ENCODE measurements at regions not wholly inside any gene's neighbourhood (a gene's known extent, or its start where the extent isn't known, plus 50 kb on each side); places are given as distances from the start of the nearest gene placed in this dataset.

DNA sequence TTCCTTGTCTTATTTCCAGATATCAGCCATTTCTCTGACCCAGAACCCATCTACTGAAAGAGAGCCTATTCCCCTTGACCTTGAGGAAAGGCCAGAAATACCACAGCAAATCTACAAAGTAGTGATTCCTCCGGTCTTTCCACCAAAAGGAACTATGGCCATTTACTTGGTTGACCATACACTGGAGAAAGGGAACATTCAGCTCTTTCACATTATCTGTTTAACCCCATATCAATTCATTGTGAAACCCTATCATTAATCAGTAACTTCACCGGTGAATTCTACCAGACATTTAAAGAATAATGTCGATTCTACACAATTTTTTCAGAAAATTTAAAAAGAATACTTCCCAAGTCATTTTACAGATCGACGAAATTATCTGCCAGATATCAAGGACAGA lies 265.7 kb upstream of the CLEC14A start:
- Histone ChIP-seq H4K91ac (replicated peaks; ENCODE audit: insufficient read length, low read length) (no peak overlapping the region), H3K79me1 (ENCODE audit: low read depth, low read length) (no peaks in the 10 kb centered on the region), H3K23me2 (ENCODE audit: low read depth, low read length) (no peaks in the 10 kb centered on the region), H3K9me3 (ENCODE audit: insufficient read depth in 2 of 2, low read depth in 1 of 2, low read length in 1 of 2) (no peaks in the 10 kb centered on the region), H3K9ac (replicated peaks in 1 of 4; ENCODE audit: extremely low read depth in 1 of 4, low read depth in 3 of 4, low read length in 3 of 4) (no peak overlapping the region), H3K4me2 (ENCODE audit: insufficient read depth in 1 of 2, low read depth in 2 of 2, low read length in 2 of 2) (no peak overlapping the region), H3K4me3 (ENCODE audit: extremely low read depth in 1 of 4, insufficient read depth in 2 of 4, low read depth in 3 of 4, low read length in 4 of 4) (no peak overlapping the region), H3K27me3 (replicated peaks in 1 of 4; ENCODE audit: control insufficient read depth in 3 of 4, extremely low read depth in 1 of 4, insufficient read depth in 3 of 4, low read length in 3 of 4) (no peaks in the 10 kb centered on the region), H4K5ac (ENCODE audit: insufficient read length, low read depth, low read length) (no peak overlapping the region), H3K4ac (replicated peaks; ENCODE audit: insufficient read length, low read depth, low read length) (no peak overlapping the region), H3K18ac (ENCODE audit: extremely low read depth, low read length) (no peak overlapping the region), H2BK12ac (ENCODE audit: low read depth, low read length) (no peak overlapping the region), H2BK20ac (ENCODE audit: low read length) (no peak overlapping the region), H3K14ac (ENCODE audit: insufficient read length) (no peak overlapping the region), H3K79me2 (ENCODE audit: control insufficient read depth in 1 of 2, insufficient read depth in 2 of 2, low read length in 2 of 2) (no peaks in the 10 kb centered on the region), H2BK120ac (replicated peaks; ENCODE audit: low read depth, low read length) (no peak overlapping the region), H3K27ac (ENCODE audit: low read depth, low read length) (no peak overlapping the region), H2BK5ac (ENCODE audit: low read depth, low read length) (no peak overlapping the region), H2AK5ac (ENCODE audit: low read depth, low read length) (no peak overlapping the region), H4K20me1 (replicated peaks in 1 of 2; ENCODE audit: control insufficient read depth in 1 of 2, insufficient read depth in 2 of 2, low read length in 2 of 2) (no peaks in the 10 kb centered on the region), H2AFZ (ENCODE audit: low read length) (no peak overlapping the region), H4K8ac (ENCODE audit: extremely low read depth, insufficient read depth, low read length) (no peak overlapping the region), H3K4me1 (replicated peaks in 1 of 4; ENCODE audit: control insufficient read depth in 3 of 4, insufficient read depth in 4 of 4, low read length in 3 of 4) (peaks cover 3 to 6% (median 4%) of the 10 kb centered on the region in 4 experiments; a peak in 4 of 7 replicates), H3K56ac (replicated peaks; ENCODE audit: insufficient read length, low read depth, low read length) (no peak overlapping the region), H3K36me3 (ENCODE audit: control insufficient read depth in 2 of 4, insufficient read depth in 4 of 4, low read length in 3 of 4) (no peaks in the 10 kb centered on the region), H3K23ac (ENCODE audit: insufficient read length) (no peak overlapping the region), H2BK15ac (ENCODE audit: low read length) (no peak overlapping the region)
- POLR2A ChIA-PET (ENCODE audit: partially characterized antibody), result no interaction called here
- no peak for FAIRE-seq
- WGBS, 2 experiments (ENCODE audit: extremely low coverage in 1 of 2, insufficient coverage in 1 of 2, insufficient read length in 1 of 2, insufficient replicate concordance in 2 of 2, low coverage in 1 of 2, low lambda C conversion rate in 2 of 2, missing lambda C conversion rate in 1 of 2), result 91% methylated on average over 5 of the region's 5 CpGs; no CpG with 5 or more reads in 1 of the 2 experiments
- DNase-seq (ENCODE audit: low read depth in 1 of 2, low spot score in 2 of 2), result no peak
- CTCF ChIA-PET (ENCODE audit: partially characterized antibody), result interaction anchor here (0.6 kb wide), 1 partner anchor 97 kb away, joined by 3 read pairs; no protein-coding TSS in a partner anchor
- TF ChIP-seq TBP (IDR thresholded peaks at IDR 0.05; ENCODE audit: low read depth, low read length) (no peak), POLR2AphosphoS5 (IDR thresholded peaks at IDR 0.05; ENCODE audit: low read depth, low read length) (no peak), SP2 (IDR thresholded peaks at IDR 0.05; ENCODE audit: low read length) (no peak), TEAD4 (IDR thresholded peaks at IDR 0.05; ENCODE audit: low read depth, low read length) (no peak), RFX5 (IDR thresholded peaks at IDR 0.05; ENCODE audit: borderline replicate concordance, low read depth, low read length) (no peak), TAF7 (optimal IDR thresholded peaks at IDR 0.05; ENCODE audit: borderline replicate concordance, low read depth, low read length) (no peak), CREB1 (IDR thresholded peaks at IDR 0.05) (no peak), PHF8 (conservative IDR thresholded peaks at IDR 0.05; ENCODE audit: low read depth, low read length) (no peak), FOSL1 (IDR thresholded peaks at IDR 0.05; ENCODE audit: insufficient read depth, low read depth, low read length) (no peak), CEBPB (IDR thresholded peaks at IDR 0.05; ENCODE audit: low read depth, low read length) (no peak), SP1 (IDR thresholded peaks at IDR 0.05; ENCODE audit: low read depth, low read length) (no peak), JUN (IDR thresholded peaks at IDR 0.05; ENCODE audit: low read depth, low read length) (no peak), SAP30 (IDR thresholded peaks at IDR 0.05; ENCODE audit: insufficient read depth, insufficient replicate concordance, low read length) (no peak), SIRT6 (IDR thresholded peaks at IDR 0.05; ENCODE audit: low read length) (no peak), CBX8 (IDR thresholded peaks at IDR 0.05; ENCODE audit: borderline replicate concordance, low read depth, low read length) (no peak)
- TF ChIP-seq, protein P1, sequence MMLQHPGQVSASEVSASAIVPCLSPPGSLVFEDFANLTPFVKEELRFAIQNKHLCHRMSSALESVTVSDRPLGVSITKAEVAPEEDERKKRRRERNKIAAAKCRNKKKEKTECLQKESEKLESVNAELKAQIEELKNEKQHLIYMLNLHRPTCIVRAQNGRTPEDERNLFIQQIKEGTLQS (IDR thresholded peaks at IDR 0.05; ENCODE audit: insufficient read depth, low read depth, low read length), result no peak

Data from H1 (cell line).